ENCODE measurements at regions not wholly inside any gene's neighbourhood (a gene's known extent, or its start where the extent isn't known, plus 50 kb on each side); places are given as distances from the start of the nearest gene placed in this dataset.
"Not testable (repeated sequence)": the region's sequence is repeated elsewhere in the genome, so short reads cannot be mapped to it uniquely, and the experiment has no call there.

- peak; percentile 29 for DNase-seq (ENCODE audit: extremely low spot score)
- POLR2A ChIA-PET, CTCF ChIA-PET: not testable (repeated sequence)
Measured at GRCh38 chr4:49510238-49510637, 524.2 kb downstream of the CWH43 start.

- POLR2A ChIA-PET; DNase-seq (ENCODE audit: extremely low spot score); CTCF ChIA-PET: not testable (repeated sequence)
Measured at GRCh38 chr4:49511353-49511752, 525.3 kb downstream of the CWH43 start.

GRCh38 chr4:49511881-49512491 is 525.9 kb downstream of the CWH43 start:
- peak; percentile 27 for DNase-seq (ENCODE audit: extremely low spot score)
- CTCF ChIA-PET, POLR2A ChIA-PET: not testable (repeated sequence)

- DNase-seq (ENCODE audit: extremely low spot score): peak; percentile 19
- CTCF ChIA-PET, POLR2A ChIA-PET: not testable (repeated sequence)
Measured at GRCh38 chr4:49512641-49513545, 526.8 kb downstream of the CWH43 start.

- CTCF ChIA-PET; DNase-seq (ENCODE audit: extremely low spot score); POLR2A ChIA-PET: not testable (repeated sequence)
Measured at GRCh38 chr4:49513546-49514115, 527.6 kb downstream of the CWH43 start.

- POLR2A ChIA-PET; DNase-seq (ENCODE audit: extremely low spot score); CTCF ChIA-PET: not testable (repeated sequence)
Measured at GRCh38 chr4:49514171-49514699, 528.2 kb downstream of the CWH43 start.

- DNase-seq (ENCODE audit: extremely low spot score); POLR2A ChIA-PET; CTCF ChIA-PET: not testable (repeated sequence)
Measured at GRCh38 chr4:49514841-49515240, 528.8 kb downstream of the CWH43 start.

- POLR2A ChIA-PET; DNase-seq (ENCODE audit: extremely low spot score); CTCF ChIA-PET: not testable (repeated sequence)
Measured at GRCh38 chr4:49515241-49515640, 529.2 kb downstream of the CWH43 start.

GRCh38 chr4:49516096-49516495 is 530.0 kb downstream of the CWH43 start:
- DNase-seq (ENCODE audit: extremely low spot score); POLR2A ChIA-PET; CTCF ChIA-PET: not testable (repeated sequence)

GRCh38 chr4:49516796-49517195 is 530.7 kb downstream of the CWH43 start:
- TF ChIP-seq CTCF (IDR thresholded peaks at IDR 0.05; ENCODE audit: control extremely low read depth, extremely low read depth, low read depth, missing control alignments): no peak
- no peak for DNase-seq (ENCODE audit: extremely low spot score)
- CTCF ChIA-PET: no interaction called here
- POLR2A ChIA-PET: no interaction called here

GRCh38 chr4:49517485-49518205 is 531.6 kb downstream of the CWH43 start:
- DNase-seq (ENCODE audit: extremely low spot score); POLR2A ChIA-PET; CTCF ChIA-PET: not testable (repeated sequence)

GRCh38 chr4:49519150-49520035 is 533.3 kb downstream of the CWH43 start:
- CTCF ChIA-PET; DNase-seq (ENCODE audit: extremely low spot score); POLR2A ChIA-PET: not testable (repeated sequence)

GRCh38 chr4:49523816-49524765 is 538.0 kb downstream of the CWH43 start:
- DNase-seq (ENCODE audit: extremely low spot score); CTCF ChIA-PET; POLR2A ChIA-PET: not testable (repeated sequence)

- DNase-seq (ENCODE audit: extremely low spot score); POLR2A ChIA-PET; CTCF ChIA-PET: not testable (repeated sequence)
Measured at GRCh38 chr4:49558916-49559676, 573.0 kb downstream of the CWH43 start.

Measured in GM10248 (cell line).